Erythroblast (primary cell): ENCODE measurements at regions not wholly inside any gene's neighbourhood (a gene's known extent, or its start where the extent isn't known, plus 50 kb on each side); places are given as distances from the start of the nearest gene placed in this dataset.
A peak's percentile ranks its signal among the peaks of the same experiment; 100 is the strongest.
"Not testable (repeated sequence)": the region's sequence is repeated elsewhere in the genome, so short reads cannot be mapped to it uniquely, and the experiment has no call there.

ENCODE experiments used
- DNase-seq, 2 experiments: peaks; one replicate each; lab custom pipeline; 2025; lab: John Stamatoyannopoulos, UW
- GATA1 ChIP-seq: IDR thresholded peaks from 2 replicates; pipeline ENCODE4 v1.6.1; 2011; ENCODE audit warnings: low read depth, mild to moderate bottlenecking, control low read depth, low read length, moderate library complexity
- POLR2A ChIP-seq: IDR thresholded peaks from 2 replicates; pipeline ENCODE4 v1.6.1; 2011; ENCODE audit warnings: mild to moderate bottlenecking, low read length

- no peak for DNase-seq
- TF ChIP-seq GATA1 (no peak), POLR2A (no peak)
These were observed 233.4 kb upstream of the FAM47A start for GRCh38 chrX:34365471-34365870.

- no peak for DNase-seq
- TF ChIP-seq POLR2A (no peak), GATA1 (no peak)
These were observed 218.6 kb upstream of the FAM47A start for GRCh38 chrX:34350561-34351335.

GRCh38 chrX:34343001-34343400 is 210.9 kb upstream of the FAM47A start:
- no peak for TF ChIP-seq GATA1
- no peak for TF ChIP-seq POLR2A

GRCh38 chrX:34341814-34342213 is 209.7 kb upstream of the FAM47A start:
- no peak for TF ChIP-seq POLR2A
- no peak for TF ChIP-seq GATA1
- DNase-seq: no peak

More at GRCh38 chrX:34343001-34343400, 210.9 kb upstream of the FAM47A start:
- DNase-seq: no peak

GRCh38 chrX:34341258-34341657 is 209.1 kb upstream of the FAM47A start:
- TF ChIP-seq POLR2A: no peak
- no peak for TF ChIP-seq GATA1
- DNase-seq: no peak

- TF ChIP-seq GATA1: no peak
- no peak for DNase-seq
These were observed 205.9 kb upstream of the FAM47A start for GRCh38 chrX:34338046-34338445.

- DNase-seq: not testable (repeated sequence)
These were observed 203.3 kb upstream of the FAM47A start for GRCh38 chrX:34335376-34335775.

GRCh38 chrX:34332334-34332733 is 200.2 kb upstream of the FAM47A start:
- TF ChIP-seq POLR2A: no peak
- no peak for TF ChIP-seq GATA1
- DNase-seq: no peak

GRCh38 chrX:34325460-34325859 is 193.3 kb upstream of the FAM47A start:
- no peak for DNase-seq
- TF ChIP-seq POLR2A (no peak), GATA1 (no peak)

- not testable (repeated sequence) for DNase-seq
These were observed 188.3 kb upstream of the FAM47A start for GRCh38 chrX:34320424-34320823.

- TF ChIP-seq GATA1: no peak
- no peak for TF ChIP-seq POLR2A
- DNase-seq: peak; percentile 35 to 53
These were observed 168.8 kb upstream of the FAM47A start for GRCh38 chrX:34300871-34301270.

GRCh38 chrX:34299451-34299967 is 167.4 kb upstream of the FAM47A start:
- no peak for TF ChIP-seq POLR2A
- TF ChIP-seq GATA1: no peak
- no peak for DNase-seq

- DNase-seq: no peak
- TF ChIP-seq GATA1 (no peak), POLR2A (no peak)
These were observed 162.6 kb upstream of the FAM47A start for GRCh38 chrX:34294665-34295064.

GRCh38 chrX:34288782-34289181 is 156.7 kb upstream of the FAM47A start:
- no peak for DNase-seq
- no peak for TF ChIP-seq POLR2A
- TF ChIP-seq GATA1: no peak
